ENCODE measurements at regions not wholly inside any gene's neighbourhood (a gene's known extent, or its start where the extent isn't known, plus 50 kb on each side); places are given as distances from the start of the nearest gene placed in this dataset.

DNA sequence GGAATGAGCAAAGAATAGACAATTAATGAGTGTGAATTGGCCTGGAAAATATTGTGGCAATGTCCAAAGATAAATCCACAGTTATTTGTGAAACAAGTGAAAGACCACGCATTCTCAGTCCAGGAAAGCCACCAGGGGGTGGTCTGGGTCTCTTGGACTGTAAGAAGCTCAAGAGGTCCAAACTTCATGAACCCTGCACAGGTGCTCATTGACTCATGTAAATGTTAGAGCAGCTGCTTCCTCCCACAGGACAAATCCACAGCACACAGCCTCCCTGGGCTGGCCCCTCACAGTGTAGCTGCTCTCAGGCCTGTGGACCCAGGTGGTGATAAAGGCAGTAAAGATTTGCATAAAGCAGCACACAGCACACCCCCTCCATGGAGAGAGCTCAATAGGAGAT lies 114.0 kb downstream of the ZNF280B start:
- no peak for TF ChIP-seq RAD21 (IDR thresholded peaks at IDR 0.05)
- TF ChIP-seq EGR1 (IDR thresholded peaks at IDR 0.05; ENCODE audit: low read depth in 2 of 2), result no peak
- no peak for TF ChIP-seq SP1 (IDR thresholded peaks at IDR 0.05)
- no peak for TF ChIP-seq YY1 (IDR thresholded peaks at IDR 0.05)
- no peak for TF ChIP-seq RXRA (IDR thresholded peaks at IDR 0.05)
- TF ChIP-seq, protein P1, sequence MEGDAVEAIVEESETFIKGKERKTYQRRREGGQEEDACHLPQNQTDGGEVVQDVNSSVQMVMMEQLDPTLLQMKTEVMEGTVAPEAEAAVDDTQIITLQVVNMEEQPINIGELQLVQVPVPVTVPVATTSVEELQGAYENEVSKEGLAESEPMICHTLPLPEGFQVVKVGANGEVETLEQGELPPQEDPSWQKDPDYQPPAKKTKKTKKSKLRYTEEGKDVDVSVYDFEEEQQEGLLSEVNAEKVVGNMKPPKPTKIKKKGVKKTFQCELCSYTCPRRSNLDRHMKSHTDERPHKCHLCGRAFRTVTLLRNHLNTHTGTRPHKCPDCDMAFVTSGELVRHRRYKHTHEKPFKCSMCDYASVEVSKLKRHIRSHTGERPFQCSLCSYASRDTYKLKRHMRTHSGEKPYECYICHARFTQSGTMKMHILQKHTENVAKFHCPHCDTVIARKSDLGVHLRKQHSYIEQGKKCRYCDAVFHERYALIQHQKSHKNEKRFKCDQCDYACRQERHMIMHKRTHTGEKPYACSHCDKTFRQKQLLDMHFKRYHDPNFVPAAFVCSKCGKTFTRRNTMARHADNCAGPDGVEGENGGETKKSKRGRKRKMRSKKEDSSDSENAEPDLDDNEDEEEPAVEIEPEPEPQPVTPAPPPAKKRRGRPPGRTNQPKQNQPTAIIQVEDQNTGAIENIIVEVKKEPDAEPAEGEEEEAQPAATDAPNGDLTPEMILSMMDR (IDR thresholded peaks at IDR 0.05; ENCODE audit: low read depth, low read length, missing input control), result no peak
- no peak for TF ChIP-seq HNF4G (IDR thresholded peaks at IDR 0.05)
- TF ChIP-seq, protein P2, sequence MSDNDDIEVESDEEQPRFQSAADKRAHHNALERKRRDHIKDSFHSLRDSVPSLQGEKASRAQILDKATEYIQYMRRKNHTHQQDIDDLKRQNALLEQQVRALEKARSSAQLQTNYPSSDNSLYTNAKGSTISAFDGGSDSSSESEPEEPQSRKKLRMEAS (IDR thresholded peaks at IDR 0.05), result no peak
- TF ChIP-seq NR2F2 (IDR thresholded peaks at IDR 0.05), result no peak
- no peak for TF ChIP-seq FOXA1 (IDR thresholded peaks at IDR 0.05)
- TF ChIP-seq, protein P3, sequence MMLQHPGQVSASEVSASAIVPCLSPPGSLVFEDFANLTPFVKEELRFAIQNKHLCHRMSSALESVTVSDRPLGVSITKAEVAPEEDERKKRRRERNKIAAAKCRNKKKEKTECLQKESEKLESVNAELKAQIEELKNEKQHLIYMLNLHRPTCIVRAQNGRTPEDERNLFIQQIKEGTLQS (IDR thresholded peaks at IDR 0.05), result no peak
- no peak for TF ChIP-seq JUND (IDR thresholded peaks at IDR 0.05)
- no peak for TF ChIP-seq TAF1 (conservative IDR thresholded peaks at IDR 0.05)
- no peak for TF ChIP-seq GABPA (IDR thresholded peaks at IDR 0.05 in 1 of 2, conservative IDR thresholded peaks at IDR 0.05 in 1 of 2)
- TF ChIP-seq HNF4A (conservative IDR thresholded peaks at IDR 0.05), result no peak
- TF ChIP-seq, protein P4, sequence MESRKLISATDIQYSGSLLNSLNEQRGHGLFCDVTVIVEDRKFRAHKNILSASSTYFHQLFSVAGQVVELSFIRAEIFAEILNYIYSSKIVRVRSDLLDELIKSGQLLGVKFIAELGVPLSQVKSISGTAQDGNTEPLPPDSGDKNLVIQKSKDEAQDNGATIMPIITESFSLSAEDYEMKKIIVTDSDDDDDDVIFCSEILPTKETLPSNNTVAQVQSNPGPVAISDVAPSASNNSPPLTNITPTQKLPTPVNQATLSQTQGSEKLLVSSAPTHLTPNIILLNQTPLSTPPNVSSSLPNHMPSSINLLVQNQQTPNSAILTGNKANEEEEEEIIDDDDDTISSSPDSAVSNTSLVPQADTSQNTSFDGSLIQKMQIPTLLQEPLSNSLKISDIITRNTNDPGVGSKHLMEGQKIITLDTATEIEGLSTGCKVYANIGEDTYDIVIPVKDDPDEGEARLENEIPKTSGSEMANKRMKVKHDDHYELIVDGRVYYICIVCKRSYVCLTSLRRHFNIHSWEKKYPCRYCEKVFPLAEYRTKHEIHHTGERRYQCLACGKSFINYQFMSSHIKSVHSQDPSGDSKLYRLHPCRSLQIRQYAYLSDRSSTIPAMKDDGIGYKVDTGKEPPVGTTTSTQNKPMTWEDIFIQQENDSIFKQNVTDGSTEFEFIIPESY (IDR thresholded peaks at IDR 0.05), result no peak
- TF ChIP-seq, protein P5, sequence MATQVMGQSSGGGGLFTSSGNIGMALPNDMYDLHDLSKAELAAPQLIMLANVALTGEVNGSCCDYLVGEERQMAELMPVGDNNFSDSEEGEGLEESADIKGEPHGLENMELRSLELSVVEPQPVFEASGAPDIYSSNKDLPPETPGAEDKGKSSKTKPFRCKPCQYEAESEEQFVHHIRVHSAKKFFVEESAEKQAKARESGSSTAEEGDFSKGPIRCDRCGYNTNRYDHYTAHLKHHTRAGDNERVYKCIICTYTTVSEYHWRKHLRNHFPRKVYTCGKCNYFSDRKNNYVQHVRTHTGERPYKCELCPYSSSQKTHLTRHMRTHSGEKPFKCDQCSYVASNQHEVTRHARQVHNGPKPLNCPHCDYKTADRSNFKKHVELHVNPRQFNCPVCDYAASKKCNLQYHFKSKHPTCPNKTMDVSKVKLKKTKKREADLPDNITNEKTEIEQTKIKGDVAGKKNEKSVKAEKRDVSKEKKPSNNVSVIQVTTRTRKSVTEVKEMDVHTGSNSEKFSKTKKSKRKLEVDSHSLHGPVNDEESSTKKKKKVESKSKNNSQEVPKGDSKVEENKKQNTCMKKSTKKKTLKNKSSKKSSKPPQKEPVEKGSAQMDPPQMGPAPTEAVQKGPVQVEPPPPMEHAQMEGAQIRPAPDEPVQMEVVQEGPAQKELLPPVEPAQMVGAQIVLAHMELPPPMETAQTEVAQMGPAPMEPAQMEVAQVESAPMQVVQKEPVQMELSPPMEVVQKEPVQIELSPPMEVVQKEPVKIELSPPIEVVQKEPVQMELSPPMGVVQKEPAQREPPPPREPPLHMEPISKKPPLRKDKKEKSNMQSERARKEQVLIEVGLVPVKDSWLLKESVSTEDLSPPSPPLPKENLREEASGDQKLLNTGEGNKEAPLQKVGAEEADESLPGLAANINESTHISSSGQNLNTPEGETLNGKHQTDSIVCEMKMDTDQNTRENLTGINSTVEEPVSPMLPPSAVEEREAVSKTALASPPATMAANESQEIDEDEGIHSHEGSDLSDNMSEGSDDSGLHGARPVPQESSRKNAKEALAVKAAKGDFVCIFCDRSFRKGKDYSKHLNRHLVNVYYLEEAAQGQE (IDR thresholded peaks at IDR 0.05), result no peak
- no peak for TF ChIP-seq FOXA2 (IDR thresholded peaks at IDR 0.05)
- Histone ChIP-seq H3K9me3 (ENCODE audit: control insufficient read depth in 4 of 4, low read length in 3 of 4) (peaks cover 0 to 3% (median 2%) of the 10 kb centered on the region in 4 donors), H3K27ac (ENCODE audit: low read depth in 1 of 2, low read length in 2 of 2) (no peak overlapping the region), H3K36me3 (ENCODE audit: control insufficient read depth in 4 of 4, insufficient read depth in 3 of 4, low read depth in 1 of 4, low read length in 3 of 4) (no peaks in the 10 kb centered on the region), H3K9ac (ENCODE audit: low read depth in 1 of 2, low read length in 2 of 2) (no peak overlapping the region), H3K27me3 (ENCODE audit: control insufficient read depth in 4 of 4, insufficient read depth in 4 of 4, low read length in 3 of 4) (no peaks in the 10 kb centered on the region), H3K4me1 (ENCODE audit: control insufficient read depth in 4 of 4, insufficient read depth in 4 of 4, low read length in 3 of 4) (no peaks in the 10 kb centered on the region), H3K4me3 (ENCODE audit: low read depth in 1 of 3, low read length in 3 of 3) (no peak overlapping the region)
- 85% methylated on average over 1 of the region's 1 CpG for WGBS
- no peak for DNase-seq (ENCODE audit: low spot score)
